Erythroblast (primary cell): ENCODE measurements at regions not wholly inside any gene's neighbourhood (a gene's known extent, or its start where the extent isn't known, plus 50 kb on each side); places are given as distances from the start of the nearest gene placed in this dataset.

ENCODE experiments used
- GATA1 ChIP-seq: IDR thresholded peaks from 2 replicates; pipeline ENCODE4 v1.6.1; 2011; ENCODE audit warnings: low read depth, mild to moderate bottlenecking, control low read depth, low read length, moderate library complexity
- POLR2A ChIP-seq: IDR thresholded peaks from 2 replicates; pipeline ENCODE4 v1.6.1; 2011; ENCODE audit warnings: mild to moderate bottlenecking, low read length

GRCh38 chr7:127474457-127474856, 81.9 kb upstream of the ZNF800 start:
- TF ChIP-seq POLR2A (no peak), GATA1 (no peak)
